Stimulated activated naive CD8-positive, alpha-beta T cell treated with anti-CD3 and anti-CD28 coated beads, Interleukin-15, Interleukin-2, amounts not matched to agents 100 U/mL and 50 U/mL, for 24 hours (primary cell): ENCODE measurements at regions not wholly inside any gene's neighbourhood (a gene's known extent, or its start where the extent isn't known, plus 50 kb on each side); places are given as distances from the start of the nearest gene placed in this dataset.
"Not testable (repeated sequence)": the region's sequence is repeated elsewhere in the genome, so short reads cannot be mapped to it uniquely, and the experiment has no call there.

Source experiments
- ATAC-seq: fragments of 150-1000 bp; cut with Tn5 transposase; one replicate; pipeline ENCODE4 v1.10.0; 2021
- DNase-seq: peaks from one replicate; pipeline ENCODE4 v3.0.0; 2021

DNA sequence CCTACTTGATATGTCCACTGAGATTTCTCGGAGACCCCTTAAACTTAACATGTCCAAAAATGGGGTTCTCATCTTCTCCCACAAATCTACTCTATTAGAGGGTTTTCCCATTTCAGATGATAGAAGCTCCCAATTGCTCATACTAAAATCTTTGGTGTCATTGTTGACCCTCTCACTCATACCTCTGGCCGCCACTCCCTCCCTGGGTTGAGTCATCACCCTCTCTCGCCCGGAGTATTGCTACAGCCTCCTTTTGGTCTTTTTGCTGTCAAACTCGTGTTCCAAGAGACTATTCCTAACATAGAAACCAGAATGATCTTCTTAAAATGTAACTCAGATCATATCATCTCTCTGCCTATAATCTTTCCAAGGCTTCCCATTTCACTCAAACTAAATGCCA lies 91.0 kb upstream of the GNAQ start:
- no peak for ATAC-seq
- DNase-seq = no peak

DNA sequence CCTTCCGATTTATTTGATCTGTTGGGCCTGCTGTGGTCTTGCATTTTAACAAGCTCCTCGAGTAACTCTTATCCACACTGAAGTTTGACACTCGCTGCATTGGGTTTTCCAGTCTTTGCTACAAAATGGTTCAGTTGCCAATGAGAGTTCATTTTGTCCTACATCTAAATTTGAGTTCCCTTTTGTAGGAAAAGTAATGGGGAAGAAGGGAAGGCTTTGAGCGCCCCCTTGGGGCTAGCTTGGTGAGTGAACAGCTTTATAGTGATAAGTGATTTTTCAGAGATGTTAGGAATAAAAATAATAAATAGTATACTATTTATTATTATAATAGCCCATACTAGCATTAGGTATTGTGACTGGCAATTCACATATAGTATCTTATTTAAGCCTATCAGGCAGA lies 89.9 kb upstream of the GNAQ start:
- DNase-seq (peak; percentile 69), ATAC-seq (no peak)

DNA sequence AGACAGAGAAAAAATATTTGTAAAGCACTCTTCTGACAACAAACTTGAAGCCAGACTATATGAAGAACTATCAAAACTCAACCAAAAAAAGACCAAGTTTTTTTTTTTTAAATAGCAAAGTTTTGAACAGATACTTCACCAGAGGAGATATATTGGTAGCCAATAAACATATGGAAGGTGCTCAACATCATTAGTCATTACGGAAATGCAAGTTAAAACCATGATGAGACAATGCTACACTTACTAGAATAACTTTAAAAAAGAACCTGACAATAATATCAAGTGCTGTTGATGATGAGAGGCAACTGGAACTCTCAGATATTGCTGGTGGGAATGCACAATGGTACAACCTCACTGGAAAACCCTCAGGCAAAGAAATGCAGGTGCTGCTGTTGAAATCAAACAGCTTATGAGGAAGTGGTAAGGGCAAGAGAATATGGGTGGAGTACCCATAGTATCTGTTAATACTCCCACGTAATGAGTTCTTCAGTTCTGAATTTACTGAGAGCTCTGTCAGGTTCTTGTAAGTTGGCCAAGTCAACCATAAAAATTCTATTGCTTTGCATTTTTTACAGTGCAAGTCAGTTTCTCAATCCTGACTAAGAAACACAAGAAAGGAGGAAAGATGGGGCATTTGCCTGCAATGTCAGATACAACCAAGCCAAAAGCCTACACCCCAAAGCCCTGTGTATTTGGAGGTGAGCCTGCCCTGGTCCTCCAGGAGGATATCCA lies 87.3 kb upstream of the GNAQ start:
- DNase-seq = no peak
- ATAC-seq = peak; percentile 88

DNA sequence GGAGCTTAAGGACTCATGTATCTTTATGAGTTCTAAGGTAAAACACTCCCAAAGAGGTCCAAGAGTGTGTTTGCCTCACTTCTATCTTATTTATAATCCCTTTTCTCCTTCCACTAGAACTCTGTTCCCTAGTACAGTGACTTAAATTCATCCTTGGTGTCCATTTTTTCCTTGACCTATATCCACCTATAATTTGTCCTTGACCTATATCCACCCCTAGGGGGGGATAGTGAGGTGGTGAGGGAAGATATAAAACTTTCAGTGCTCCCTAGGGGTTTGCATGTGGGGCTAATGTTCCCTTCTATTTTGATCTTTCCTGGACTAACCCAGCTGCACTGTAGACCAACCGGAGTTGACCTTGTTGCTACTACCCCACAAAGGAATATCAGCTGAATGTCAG lies 83.5 kb upstream of the GNAQ start:
- ATAC-seq (no peak), DNase-seq (no peak)

DNA sequence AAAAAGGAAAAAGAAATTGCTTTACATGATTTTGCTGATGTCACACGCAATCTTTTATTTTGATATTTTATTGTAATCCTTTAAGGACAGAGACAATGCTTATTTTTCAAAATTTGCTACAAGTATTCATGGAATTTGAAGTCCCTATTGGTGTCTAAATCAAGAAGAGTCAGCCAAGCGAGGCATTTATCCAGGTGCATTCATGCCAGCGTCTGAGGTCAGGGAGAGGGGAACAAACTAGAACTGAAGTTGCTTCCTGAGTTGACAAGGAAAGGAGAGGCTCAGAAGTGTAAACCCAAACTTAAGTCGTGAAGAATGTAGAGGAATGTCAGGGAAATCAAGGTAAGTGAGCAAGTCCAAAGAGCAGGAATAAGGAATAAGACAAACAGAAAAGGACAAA lies 83.0 kb upstream of the GNAQ start:
- ATAC-seq (no peak), DNase-seq (no peak)

DNA sequence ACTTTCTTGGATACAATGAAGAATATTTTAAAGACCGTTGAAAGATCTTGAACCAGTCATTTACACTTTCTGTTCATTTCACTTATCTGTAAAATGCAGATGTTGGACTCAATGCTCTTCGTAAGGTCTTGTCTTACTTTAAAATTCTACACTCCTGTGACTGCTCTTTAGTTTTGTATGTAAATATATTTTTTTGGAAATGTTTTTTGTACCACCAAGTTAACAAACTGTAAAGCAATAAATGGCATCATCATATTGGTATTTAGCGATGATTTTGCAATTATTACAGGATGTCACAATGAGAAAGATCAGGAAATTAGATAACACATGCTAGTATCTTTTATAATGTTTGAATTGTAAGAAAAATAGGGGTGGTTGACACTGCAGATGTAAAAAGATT lies 80.8 kb upstream of the GNAQ start:
- DNase-seq (no peak), ATAC-seq (no peak)

DNA sequence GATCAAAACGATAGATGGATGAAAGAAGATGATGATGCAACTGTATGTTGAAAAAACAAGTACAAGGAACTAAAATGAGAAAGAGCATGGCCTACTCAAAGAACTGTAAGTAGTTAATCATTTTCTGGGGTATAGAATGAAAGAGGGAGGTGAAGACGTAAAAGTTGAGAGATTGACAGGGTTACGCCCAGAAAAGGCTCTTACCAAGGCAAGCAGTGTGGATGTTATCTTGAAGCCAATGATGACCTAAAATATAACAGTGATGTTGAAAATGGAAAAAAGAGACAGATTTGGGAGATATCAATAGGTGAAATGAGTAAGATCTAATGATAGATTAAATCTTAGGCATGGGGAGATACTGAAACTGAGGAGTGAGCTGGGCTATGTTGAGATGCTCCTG lies 80.4 kb upstream of the GNAQ start:
- DNase-seq (no peak), ATAC-seq (no peak)

DNA sequence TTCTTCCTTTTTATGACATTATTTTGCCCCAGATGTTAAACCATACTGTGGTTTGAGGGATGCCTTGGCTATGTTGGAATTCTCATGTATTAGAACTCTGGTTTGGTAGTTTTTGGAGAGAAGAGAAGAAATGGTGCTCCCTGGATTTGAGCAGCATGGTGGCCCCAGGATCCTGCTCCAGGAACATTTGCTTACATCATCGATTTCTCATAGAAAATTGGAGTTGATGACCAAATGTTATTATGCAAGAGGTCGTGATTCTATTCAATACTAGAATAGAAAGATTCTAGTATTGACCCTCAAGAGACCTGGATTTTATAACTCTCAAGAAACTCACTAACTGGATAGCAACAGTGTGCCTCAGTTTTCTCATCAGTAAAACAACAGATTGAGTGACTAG lies 77.5 kb upstream of the GNAQ start:
- DNase-seq (no peak), ATAC-seq (no peak)

DNA sequence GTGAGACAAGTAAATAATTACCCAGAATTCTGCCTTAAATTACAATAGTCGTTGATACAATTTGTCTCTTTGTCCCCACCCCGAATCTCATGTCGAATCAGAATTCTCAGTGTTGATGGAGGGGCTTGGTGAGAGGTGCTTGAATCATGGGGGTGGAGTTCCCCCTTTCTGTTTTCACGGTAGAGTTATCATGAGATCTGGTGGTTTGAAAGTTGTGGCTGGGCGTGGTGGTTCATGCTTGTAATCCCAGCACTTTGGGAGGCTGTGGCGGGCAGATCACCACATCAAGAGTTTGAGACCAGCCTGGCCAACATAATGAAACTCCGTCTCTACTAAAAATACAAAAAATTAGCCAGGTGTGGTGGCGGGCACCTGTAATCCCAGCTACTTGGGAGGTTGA lies 75.0 kb upstream of the GNAQ start:
- ATAC-seq (peak; percentile 32), DNase-seq (peak; percentile 26)

DNA sequence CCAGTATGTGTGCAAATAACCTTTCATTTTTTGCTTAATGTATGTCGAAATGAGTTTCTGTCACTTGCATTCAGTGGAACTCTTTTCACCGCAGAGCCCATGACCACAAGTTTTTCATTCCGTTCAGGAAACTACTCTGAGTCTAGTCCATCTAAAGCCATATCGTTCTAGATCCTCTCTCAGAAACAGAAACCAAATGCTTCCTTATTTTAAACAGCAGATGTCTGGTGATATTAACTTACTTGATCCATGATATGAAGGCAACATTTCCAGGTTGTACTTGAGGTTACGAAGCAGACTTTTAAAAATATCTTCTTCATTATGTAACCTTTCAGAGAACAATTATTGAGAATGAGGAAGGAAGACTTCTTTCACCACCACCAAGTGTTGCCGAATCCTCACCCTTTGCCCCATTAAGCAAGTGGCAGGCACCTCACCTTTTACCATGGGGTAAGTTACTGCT lies 72.4 kb upstream of the GNAQ start:
- peak; percentile 13 for DNase-seq
- peak; percentile 51 for ATAC-seq

DNA sequence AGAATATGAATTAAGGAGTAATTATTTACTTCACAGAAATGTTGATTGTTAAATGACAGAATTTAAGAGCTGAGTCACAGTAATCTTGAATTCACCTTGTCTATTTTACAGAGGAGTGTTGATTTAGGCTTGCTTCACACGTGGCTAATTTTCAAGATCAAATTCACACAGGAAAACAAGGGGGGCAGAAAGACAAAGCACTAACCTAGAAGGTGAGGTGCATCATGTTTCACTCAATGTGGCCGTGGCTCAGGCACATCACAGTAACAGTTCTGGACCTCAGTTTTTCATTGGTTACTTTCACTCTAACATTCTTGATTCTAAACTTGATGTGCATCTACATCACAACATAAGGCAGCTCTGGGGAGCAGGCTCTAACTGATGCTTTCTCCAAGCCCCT lies 69.6 kb upstream of the GNAQ start:
- ATAC-seq = no peak
- DNase-seq = no peak

DNA sequence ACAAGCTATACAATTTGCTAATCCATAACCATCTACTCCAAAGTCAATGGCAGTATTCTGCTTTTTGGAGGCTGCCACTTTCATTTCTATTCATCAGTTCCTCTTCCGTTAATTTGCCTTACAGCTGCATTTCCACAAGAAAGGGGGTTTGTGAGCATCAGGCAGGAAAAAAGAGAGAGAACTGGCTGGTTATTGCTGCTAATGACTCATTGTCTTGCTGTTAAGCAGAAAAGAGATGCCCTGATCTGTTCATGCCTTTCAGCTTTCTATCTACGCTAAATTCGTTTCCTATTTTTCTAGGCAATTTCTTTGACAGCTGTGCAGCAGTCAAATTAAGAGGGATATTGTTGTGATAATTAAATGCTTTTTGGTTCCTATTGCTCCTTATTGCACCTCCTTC lies 65.9 kb upstream of the GNAQ start:
- DNase-seq = no peak
- ATAC-seq = no peak

DNA sequence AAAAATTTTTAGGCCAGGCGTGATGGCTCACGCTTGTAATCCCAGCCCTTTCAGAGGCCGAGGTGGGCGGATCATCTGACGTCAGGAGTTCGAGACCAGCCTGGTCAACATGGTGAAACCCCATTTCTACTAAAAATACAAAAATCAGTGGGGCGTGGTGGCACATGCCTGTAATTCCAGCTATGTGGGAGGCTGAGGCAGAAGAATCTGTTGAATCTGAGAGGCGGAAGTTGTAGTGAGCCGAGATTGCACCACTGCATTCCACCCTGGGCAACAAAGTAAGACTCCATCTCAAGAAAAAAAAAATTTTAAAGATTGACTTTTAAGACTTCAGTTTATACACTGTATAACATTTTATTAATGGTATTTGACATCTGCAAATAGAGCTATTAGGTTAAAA lies 60.1 kb upstream of the GNAQ start:
- ATAC-seq (no peak), DNase-seq (no peak)

DNA sequence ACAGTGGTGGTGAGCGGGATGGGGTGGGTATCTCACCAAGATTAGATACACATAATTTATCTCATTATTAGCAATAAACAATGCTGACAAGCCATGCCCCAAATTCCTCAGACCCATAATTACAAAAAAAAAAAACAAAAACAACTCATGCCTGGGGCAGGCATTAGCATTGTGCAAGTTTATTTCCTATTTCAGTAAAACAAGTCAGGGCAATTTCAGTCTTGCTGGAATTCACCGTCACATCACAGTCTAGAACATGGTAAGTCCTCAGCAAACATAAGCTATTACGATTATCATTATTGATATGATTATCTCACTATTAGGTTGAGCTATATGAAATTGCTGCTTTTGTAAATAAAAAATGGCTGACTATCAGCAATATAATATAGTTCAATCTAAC lies 57.5 kb upstream of the GNAQ start:
- ATAC-seq (no peak), DNase-seq (no peak)

DNA sequence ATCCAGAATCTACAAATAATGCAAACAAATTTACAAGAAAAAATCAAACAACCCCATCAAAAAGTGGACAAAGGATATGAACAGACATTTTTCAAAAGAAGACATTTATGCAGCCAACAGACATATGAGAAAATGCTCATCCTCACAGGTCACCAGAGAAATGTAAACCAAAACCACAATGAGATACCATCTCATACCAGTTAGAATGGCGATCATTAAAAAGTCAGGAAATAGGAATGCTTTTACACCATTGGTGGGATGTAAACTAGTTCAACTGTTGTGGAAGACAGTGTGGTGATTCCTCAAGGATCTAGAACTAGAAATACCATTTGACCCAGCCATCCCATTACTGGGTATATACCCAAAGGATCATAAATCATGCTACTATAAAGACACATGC lies 56.6 kb upstream of the GNAQ start:
- ATAC-seq, DNase-seq: not testable (repeated sequence)
